ENCODE measurements at regions not wholly inside any gene's neighbourhood (a gene's known extent, or its start where the extent isn't known, plus 50 kb on each side); places are given as distances from the start of the nearest gene placed in this dataset.

DNA sequence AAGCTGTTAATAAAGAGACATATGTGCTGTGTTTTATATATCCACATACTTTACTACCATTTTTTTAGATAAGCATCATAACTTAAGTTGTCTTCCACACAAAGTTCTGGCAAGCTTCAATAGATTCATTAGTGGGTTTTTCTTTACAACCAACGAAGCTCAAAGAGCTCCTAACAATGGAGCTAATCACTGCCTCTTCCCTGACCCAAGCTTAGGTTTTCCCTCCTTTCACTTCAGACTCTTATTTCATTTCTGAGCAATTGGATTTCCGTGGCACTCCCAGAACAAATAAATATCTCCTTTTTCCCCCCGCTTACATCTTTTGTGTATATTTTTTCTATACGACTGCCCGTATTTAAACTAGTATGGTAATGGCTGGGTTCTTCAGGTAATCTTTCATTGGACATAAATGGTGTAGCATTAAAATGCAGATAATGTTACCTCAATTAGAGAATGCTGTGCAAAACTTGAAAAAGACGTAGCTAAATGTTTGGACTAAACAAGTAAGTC lies 275.5 kb upstream of the TMEM161B start:
- DNase-seq (ENCODE audit: low read depth), result no peak

DNA sequence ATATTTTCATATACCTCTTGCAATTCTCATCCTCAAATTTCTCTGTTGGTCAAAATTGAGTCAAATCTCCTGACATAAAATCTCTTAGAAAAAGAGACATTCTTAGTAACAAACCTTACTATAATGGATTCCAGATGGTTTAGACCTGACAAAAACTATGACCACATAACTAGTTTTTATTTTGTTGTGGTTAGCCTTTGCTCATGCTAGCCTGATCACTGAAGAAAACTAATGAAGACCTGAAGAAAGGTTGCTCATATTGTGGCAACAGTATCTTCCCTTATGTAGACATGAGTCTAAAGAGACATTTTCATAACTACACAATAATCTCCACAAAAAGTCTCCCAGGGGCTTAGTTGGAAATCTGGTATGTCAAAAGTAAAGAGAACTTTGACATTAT lies 274.1 kb upstream of the TMEM161B start:
- no peak for DNase-seq (ENCODE audit: low read depth)

DNA sequence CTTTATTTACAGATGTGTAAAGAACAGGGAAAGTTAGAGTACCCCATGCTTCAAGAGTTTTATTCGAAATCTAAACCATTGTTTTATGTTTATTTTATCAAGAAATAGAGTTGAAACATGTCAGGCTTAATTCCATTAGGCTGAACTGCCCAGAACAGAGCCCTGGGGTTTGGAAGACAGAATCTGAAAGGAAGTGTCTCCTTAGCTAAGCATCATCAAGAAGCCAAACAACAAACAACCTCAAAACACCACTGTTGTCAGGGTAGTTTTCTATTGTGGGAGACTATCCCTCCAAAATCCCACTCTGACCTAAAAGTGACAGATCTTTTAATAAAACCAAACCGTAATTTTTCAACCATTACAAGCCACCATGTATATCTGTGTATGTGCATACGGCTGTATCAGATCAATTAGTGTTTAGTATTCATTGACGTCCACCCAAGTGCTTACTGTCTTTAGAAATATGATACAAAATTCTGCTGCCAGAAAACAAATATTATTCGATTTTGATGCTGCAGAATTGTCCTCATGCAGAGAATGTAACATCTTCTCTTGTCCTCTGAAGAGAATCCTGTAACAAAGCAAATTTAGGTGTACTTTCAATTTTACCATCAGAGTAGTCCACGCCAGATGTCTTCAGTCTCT lies 271.9 kb upstream of the TMEM161B start:
- DNase-seq (ENCODE audit: low read depth), result no peak

DNA sequence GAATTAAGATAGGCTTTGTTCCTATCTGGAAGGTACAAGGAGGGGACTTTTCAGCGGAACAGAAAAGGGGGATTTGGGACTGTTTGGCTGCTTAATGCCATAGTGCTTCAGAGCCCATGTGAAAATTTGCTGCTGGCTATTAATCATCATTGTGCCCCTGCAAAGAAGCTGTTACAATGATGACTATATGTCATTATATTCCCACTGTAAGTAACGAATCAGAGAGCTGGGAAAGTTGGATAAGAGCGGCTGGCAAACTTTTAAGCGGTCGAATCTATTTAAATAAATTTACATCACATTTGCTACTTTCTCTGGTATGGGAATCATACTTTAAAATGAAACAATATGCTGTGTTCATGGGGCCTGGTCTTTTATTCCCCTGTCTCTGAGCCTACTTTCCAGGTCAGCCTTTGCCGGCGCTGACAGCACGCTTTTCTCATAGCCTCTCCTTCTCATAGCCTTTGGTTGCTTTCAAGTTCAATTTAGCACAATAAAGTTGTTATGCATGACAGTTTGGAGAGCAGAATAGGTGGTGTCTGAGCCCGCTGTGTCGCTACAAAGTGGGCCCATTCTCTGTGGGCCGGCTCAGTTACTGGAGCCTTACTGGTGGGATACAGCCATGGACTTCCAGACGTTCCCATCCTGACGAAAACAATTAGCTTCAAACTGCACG lies 271.2 kb upstream of the TMEM161B start:
- no peak for DNase-seq (ENCODE audit: low read depth)

DNA sequence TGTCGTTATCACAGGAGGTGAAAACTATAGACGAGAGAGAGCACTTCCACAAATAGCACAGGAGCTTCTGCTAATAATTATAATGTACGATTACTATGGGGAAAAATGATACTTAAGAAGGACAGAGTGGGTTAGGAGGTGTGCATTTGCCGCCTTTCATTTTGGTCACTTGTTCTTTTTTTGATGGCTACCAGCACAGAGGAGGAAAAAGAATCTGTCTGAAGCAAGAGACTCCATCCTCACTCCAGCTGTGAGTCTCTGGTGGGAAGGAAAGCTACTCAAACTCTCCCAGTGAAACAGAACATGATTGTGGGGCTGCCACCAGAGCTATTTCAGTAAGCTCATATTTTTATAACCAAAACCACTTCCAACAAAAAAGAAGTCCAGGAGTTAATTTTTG lies 270.4 kb upstream of the TMEM161B start:
- no peak for DNase-seq (ENCODE audit: low read depth)

DNA sequence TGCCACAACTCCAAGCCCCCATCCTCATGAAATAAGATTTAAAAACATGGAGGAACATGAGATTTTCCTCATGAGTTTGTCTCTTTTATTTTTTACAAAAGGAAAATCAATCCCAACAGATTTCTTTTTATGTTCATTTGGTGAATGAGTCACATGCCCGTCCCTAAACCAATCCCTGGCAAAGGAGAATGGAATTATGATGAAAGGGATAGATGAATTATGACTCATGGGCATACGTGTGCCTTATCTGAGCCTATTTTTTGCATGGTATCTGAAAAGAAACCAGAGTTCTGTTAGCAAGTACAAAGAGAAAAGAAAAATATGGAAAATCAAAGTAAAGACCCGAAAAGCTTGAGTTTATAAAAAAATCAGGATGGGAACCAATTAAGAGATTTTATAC lies 267.5 kb upstream of the TMEM161B start:
- DNase-seq (ENCODE audit: low read depth), result peak; percentile 11

DNA sequence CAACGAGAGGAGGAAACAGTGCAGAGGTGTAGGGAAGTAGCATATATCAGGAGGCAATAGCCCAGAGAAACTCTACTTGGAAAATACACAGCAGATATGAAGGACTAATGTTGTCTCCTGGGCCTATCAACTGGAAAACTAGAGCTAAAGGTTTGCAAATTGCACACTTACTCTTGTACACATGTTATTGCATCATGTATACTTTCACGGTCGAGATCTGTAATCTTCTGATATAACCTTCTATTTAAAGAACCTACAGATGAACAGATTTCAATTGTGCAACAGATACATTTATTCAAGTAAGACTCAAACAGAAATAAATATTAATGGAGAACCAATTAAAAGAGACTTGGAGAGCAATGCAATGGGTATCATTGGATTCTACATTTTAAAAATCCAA lies 256.3 kb upstream of the TMEM161B start:
- no peak for DNase-seq (ENCODE audit: low read depth)

DNA sequence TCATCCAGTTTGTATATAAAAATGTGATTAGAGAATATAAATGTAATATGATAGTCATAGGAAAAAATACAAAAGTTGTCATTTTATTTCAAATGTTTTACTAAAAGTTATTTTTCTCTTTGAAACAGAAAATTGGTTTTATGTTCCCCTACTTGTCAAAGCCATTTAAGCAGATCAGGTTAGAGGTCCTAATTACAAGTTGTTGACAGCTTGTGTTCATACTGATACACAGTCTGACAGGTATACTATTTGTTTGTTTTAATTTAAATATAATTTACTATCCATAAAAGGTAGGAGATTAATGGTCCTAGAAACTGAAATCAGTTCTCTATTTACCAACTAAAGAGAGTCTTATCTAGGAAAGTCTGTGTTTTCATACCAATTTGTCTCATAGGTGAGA lies 250.4 kb upstream of the TMEM161B start:
- DNase-seq (ENCODE audit: low read depth), result no peak

DNA sequence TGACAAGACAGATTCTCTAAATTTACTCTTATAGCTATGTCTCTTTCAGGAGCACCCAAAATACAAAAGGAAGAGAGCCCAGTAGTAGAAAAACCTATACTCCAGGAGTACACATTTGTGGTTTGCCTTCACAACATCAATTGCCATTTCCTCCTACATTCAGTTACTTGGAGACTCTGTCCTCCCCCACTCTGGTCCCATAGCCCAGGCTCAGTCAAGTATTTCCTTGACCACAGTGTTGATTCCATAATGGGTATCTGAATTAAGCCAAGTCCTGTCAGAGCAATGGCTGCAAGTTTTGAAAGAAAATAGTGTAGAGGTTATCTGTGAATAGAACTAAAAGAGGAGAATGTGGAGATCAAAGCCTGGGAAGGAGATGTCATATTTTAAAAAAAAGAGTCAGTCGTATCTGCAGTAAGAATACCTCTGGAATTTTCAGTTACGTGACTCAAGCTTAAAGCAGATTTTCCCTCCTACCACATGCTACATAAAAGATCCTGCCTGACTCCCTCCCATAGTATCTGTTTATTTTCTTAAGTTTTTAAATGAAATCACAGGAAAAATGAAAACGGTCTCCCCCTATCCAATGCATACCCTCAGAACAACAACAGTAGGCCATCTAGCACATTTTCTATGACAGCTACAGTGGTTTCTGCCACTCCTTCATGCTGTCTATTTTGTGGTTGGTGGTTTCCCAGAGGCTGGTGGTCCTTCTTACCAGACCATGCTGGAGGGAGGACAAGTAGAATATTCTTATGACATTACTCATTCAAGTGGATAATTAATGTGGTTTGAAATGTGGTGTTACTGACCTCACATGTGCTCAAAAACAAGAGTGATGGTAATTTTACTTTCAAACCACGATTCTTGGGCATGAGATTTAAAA lies 249.7 kb upstream of the TMEM161B start:
- DNase-seq (ENCODE audit: low read depth), result no peak

DNA sequence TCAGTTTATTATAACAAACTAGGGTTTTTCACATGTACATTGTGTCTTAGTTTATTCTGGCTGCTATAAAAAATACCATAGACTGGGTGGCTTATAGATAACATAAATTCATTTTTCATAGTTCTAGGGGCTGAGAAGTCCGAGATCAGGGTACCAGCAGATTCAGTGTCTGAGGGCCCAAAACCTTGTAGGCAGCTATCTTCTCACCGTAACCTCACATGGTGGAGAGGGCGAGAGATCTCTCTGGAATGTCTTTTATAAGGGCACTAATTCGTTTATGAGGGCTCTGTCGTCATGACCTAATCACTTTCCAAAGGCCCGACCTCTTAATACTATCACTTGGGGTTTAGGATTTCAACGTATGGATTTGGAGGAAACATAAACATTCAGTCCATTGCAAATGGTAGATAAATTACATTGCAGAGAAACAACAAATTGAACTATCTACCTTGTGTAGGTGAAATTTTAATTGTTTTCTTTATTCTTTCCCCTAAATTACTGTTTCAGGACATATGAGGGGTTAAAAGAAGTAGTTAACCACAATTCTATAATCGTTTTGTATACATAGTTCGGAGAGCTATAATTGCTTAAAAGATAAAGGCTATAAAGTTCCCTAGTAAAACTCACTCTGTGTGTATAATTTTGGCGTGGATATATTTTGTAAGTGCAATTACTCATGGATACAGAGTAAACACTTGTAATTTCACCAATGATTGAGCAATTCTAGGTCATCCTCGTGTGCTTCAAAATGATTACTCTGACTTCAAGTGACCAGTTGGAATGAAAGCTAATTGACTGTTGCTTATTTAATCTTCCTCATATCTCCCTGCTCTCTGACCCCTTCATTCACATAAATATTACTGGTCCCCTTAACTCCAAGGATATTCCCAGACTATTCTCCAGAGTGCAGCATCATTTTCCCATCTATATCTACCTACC lies 247.5 kb upstream of the TMEM161B start:
- no peak for DNase-seq (ENCODE audit: low read depth)

DNA sequence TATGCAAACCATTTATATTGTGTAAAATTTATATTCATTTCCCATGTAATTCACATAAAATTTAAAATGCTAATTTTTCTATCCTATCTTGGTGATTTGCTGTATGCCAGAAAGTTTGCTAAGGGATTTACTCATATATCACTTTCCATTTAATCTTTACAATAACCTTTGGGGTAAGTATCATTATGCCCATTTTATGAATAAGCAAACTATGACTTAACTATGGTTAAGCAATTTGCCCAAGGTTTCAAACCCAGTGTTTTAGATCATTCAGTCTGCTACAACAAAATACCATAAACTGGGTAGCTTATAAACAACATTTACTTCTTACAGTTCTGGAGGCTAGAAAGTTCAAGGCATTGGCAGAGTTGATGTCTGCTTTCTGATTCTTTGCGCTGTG lies 246.4 kb upstream of the TMEM161B start:
- DNase-seq (ENCODE audit: low read depth), result no peak

DNA sequence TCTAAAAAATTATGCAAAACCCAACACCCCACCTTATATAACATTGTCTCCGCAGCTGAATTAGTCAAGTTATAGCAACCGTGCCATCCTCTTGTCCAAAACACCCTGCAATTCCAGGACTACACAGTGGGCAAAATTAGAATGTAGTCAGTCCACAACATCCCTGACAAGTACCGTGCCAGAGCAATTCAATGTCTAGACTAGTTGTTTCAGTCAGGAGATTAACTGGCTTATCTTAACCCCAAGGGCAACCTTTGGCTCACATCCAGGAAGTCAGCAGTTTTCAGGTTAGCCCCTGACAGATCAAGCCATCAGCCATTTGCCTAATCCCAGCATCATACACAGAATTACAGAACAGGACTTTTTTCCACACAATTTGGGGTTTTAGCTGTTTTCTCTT lies 240.8 kb upstream of the TMEM161B start:
- no peak for DNase-seq (ENCODE audit: low read depth)

DNA sequence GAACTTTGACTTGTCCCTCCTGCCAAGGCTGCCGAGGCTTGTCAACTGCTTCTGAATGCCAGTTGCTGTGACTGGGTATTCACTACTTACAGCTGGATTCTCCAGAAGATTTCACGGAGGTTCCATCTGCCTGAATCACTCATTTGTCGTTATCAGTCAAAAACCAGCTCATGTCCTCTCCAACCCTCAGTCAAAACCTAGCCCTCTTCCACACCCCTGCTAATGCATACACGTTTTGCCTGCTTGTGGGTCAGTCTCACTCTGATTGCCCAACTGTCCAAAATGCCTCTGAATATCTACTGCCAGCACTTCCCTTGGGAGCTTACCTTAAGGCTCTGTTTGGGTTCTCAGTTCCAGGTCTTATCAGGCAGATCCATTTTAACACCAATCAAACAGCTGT lies 238.6 kb upstream of the TMEM161B start:
- no peak for DNase-seq (ENCODE audit: low read depth)

DNA sequence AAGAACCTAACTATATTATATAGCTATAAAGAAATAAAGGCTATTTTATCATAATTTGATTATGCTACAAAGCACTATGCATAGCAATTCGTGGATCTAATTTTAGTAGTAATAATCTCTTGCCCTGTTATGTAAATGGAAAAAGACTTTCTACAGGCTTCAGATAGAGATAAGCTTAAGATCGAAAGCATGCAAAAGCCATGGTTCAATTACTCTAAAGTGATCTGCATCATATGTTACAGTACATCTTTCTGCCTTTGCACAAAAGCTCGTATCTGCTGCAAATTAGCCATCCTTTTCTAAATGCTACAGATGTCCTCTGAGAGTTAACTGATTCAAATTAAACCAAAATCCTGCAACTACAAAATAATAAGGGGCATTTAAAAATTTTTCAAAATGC lies 234.8 kb upstream of the TMEM161B start:
- DNase-seq (ENCODE audit: low read depth), result no peak

DNA sequence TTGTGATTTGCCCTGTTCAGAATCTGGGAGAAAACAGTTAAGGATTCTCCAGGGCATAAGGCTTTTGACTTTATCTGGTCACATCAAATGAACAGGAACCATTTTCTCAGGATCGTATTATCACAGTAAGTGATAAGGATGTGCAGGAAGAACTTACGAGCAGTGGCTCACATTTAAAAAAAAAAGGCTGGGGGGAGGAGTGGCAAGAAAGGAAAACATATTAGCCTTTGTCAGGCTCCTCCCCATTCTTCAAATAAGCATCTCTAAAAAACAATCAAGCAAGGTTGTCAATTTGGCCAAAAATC lies 234.3 kb upstream of the TMEM161B start:
- DNase-seq (ENCODE audit: low read depth), result no peak

DNA sequence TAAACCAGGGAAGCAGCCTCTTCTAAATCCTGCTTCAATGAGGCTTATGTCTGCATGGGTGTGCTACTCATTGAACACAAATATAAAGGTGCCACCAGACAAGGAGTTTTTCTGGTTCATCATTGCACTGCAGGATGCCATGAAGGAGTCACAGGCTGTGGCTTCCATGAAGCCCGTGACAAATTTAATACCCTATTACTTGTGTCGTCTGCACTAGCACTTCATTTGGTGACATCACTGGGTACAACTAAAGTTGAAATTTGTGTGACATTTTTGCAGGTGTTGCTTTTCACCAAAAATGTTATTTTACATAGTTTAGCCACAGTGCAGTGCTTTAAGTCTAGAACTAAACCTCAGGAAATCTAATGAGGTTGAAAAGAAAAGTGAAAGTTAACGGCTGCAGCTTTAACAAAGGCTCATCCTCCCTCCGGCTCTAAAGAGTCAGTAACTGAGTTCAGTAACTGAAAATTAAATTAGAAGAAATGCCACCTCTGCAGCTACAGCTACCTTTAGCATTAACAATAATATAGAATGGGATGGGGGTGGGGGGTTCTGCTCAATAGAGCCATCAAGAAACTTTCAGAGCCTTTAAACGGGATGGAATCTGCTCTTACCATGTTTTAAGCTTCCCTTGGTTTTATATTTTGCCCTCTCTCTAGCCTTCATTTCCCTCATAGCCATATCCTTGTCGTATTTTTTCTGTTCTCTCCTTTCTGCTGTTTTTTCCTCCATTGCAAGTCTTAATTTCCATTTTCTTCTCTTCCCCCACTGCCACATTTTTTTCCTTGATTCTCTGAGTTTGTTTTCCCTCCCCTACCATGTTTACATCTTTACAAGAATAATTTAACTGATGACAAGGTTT lies 233.8 kb upstream of the TMEM161B start:
- no peak for DNase-seq (ENCODE audit: low read depth)

DNA sequence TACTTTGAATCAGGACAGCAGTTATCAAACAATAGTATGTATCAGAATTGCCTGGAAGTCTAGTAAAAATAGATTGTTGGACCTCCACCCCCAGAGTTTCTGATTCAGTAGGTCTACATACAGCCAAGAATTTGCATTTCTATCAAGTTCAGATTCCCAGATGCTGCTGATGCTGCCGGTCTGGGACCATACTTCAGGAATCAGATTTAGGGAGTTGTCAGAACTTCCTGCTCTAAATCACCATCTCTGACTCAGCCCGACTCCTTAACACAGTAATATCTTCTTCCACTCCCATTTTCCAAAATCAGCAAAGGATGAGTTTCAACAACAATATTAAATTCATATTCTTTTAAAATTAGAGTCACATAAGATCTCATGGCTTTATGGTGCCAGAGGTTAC lies 227.2 kb upstream of the TMEM161B start:
- no peak for DNase-seq (ENCODE audit: low read depth)

DNA sequence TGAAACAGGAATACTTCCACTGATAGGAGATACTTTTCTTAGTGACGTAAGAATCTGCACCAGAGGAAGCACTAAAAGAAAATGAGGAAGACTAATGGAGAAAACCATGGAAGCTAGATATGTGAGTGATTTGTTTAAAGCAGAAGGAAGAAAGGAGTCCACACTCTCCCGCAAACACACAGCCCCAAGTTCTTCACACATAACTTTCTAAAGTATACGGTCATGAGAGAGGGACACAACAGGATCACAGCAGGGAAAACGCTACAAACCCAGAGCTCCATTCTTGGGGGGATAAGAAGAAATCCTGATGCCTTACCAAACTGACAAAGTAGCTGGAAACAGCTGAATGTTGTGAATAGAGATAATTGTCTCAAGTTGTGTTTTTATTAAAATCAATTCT lies 222.2 kb upstream of the TMEM161B start:
- no peak for DNase-seq (ENCODE audit: low read depth)

DNA sequence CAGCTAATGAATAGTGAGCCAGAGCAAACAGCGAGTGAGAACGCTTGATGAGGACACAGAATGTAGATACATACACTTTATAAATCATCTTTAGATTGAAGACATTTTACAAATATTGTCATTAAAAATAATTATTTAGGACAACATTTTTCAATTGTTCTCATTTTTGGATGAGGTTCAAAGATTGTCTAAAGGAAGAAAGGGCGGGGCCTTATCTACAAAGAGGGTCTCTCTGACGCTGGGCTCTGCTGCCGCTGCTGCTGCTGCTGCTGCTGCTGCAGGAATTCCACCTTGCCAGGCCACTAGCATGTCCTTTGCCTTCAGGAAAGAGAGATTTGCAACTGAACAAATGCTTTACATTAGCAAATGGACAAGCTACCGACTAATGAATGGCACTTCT lies 220.7 kb upstream of the TMEM161B start:
- DNase-seq (ENCODE audit: low read depth), result no peak

DNA sequence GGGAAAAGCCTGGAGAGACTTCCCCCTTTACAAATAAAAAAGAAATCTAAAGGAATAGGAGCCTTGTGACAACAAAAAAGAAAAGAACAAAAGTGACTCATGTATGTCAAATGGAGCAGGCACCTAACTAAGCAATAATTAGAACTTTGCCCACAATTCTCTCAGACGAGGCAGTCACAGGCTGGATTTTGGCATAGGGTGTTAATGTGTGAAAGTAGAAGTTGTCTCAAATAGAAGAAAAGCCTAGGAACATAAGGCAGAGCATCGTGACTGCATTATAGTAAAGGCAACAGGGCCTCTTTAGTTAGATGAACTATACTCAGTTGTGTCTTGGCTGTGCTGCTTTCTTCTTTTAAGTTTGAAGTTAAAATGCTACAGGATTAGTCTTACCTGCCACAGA lies 219.9 kb upstream of the TMEM161B start:
- no peak for DNase-seq (ENCODE audit: low read depth)

DNA sequence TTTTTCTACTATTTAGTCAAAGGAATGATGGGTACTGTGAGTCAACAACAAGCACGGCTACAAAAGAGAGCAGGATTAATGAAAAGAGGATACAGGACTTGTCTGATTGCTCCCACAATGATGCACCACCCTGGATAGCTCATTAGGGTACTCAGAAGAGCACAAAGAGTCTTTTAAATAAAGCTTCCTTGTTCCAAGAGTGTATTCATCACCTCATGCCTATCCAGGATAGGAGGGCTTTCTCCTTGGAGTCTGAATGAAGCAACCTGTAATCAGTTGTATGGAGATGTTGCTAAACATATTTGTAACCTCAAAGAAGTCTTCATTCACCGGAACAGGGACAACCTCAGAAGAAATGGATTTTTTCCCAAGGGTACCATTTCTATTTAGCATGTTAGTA lies 219.5 kb upstream of the TMEM161B start:
- no peak for DNase-seq (ENCODE audit: low read depth)
